ENCODE measurements at regions not wholly inside any gene's neighbourhood (a gene's known extent, or its start where the extent isn't known, plus 50 kb on each side); places are given as distances from the start of the nearest gene placed in this dataset.
"Not testable (repeated sequence)": the region's sequence is repeated elsewhere in the genome, so short reads cannot be mapped to it uniquely, and the experiment has no call there.

GRCh38 chr12:88870000-88870737 is 289.9 kb upstream of the KITLG start:
- DNase-seq: no peak

DNA sequence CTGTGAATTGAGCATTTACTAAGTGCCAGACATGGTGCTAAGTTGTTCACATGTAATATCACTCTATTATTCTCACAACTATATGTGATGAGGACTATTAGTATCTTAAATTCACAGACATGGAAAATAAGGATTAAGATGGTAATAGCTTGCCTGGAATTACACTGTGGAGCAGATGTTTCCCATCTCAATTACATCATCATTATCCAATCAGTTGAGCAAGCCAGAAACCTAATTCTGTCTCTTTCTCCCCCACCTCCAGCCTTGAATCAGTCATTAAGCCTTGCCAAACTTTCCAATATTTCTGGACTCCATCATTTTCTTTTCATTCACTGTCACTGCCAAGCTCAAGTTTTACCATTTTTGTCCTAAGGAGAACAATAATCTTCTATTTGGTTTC is 287.8 kb upstream of the KITLG start:
- DNase-seq: peak; percentile 37

- no peak for DNase-seq
Observed at GRCh38 chr12:88867510-88867909, 287.2 kb upstream of the KITLG start.

GRCh38 chr12:88866881-88867280 is 286.6 kb upstream of the KITLG start:
- DNase-seq: no peak

GRCh38 chr12:88865537-88865936 is 285.3 kb upstream of the KITLG start:
- no peak for DNase-seq

GRCh38 chr12:88860851-88861250 is 280.6 kb upstream of the KITLG start:
- DNase-seq: no peak

DNA sequence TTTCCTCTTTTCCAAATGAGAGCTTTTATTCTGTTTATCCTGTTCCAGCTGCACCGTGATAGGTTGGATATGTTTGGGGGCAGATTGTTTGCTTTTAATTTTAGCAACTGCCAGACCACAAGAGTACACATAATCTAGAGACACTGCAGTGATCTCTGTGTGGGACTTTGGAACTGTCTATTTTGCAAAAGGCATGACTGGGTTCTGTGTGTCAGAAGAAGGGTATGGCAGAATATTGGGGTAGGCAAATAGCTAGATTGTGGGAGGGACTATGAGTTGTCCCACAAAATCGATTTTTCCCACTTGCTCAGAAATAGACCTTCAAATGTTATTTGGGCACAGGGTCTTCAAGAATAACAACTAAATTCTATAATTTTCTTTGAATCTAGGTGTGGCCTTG is 275.9 kb upstream of the KITLG start:
- no peak for DNase-seq

DNA sequence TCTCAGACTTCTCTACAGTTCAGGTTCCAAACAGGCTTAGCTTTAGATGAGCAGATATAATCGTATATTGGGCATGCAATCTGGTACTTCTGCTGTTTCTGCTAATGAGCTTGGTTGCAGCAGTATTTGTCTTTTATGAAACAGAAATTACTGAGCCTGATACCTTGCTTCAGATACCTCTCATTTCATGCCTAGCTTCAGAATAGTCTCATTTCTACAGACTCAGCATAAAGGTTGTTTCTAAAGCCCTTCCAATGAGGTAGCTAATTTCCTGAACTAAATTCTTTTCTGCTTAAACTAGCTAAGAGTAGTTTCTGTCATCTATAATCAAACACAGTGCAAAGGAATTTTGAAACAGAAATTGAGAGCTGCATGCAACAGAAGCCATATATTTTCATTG is 275.0 kb upstream of the KITLG start:
- DNase-seq: no peak

DNA sequence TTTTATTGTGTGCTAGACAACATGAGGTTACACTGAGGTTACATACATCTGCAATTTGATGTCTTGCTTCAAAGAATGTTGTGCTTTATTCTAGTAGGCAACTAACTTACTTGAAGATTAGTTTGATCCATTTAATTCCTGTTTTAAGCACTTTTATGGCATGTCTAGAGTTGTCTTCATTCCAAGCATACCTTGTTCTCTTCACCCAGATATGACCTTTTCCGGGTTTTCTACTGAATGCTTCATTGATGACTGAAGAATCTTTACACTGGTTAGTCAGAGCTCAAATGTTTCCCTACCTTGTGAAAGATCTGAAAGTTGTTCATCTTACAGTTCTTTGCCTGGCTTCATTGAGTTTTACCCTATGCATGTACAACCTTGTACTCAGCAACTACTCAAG is 274.0 kb upstream of the KITLG start:
- no peak for DNase-seq

DNA sequence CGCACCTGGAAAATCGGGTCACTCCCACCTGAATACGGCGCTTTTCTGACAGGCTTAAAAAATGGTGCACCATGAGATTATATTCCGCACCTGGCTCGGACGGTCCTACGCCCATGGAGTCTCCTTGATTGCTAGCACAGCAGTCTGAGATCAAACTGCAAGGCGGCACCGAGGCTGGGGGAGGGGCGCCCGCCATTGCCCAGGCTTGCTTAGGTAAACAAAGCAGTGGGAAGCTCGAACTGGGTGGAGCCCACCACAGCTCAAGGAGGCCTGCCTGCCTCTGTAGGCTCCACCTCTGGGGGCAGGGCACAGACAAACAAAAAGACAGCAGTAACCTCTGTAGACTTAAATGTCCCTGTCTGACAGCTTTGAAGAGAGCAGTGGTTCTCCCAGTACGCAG is 267.0 kb upstream of the KITLG start:
- not testable (repeated sequence) for DNase-seq

GRCh38 chr12:88844426-88844825 is 264.2 kb upstream of the KITLG start:
- no peak for DNase-seq

DNA sequence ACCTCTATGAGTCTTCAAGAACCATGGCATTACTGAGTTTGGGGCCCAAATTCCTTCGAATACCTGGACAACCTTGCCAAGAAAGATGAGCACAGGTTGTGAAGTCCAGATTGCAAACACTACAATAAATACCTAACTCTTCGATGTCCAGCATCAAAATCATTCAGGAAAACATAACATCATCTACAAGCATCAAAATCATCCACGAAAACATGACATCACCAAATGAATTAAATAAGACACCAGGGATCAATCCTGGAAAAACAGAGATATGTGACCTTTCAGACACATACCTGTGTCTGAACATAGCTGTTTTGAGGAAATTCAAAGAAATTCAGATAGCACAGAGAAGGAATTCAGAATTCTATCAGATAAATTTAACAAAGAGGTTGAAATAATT is 262.0 kb upstream of the KITLG start:
- no peak for DNase-seq

- no peak for DNase-seq
Observed at GRCh38 chr12:88839486-88839885, 259.2 kb upstream of the KITLG start.

DNA sequence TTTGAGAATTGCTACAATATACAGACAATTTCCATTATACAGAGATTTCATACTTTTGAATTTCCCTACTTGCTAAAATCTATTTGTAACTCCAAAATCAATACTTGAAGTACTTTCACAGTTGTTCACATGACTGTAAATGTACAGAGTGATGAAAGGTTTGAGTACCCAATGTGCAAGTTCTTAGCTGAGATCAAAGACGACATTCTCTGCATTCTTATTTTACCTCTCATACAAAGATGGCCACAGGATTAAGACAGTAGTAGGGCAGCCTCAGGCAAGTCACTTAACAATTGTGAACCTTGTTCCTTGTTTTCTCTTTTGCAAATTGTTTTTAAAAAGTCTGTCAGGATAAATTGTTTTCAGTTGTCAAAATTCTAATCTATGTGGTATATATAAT is 255.9 kb upstream of the KITLG start:
- DNase-seq: no peak

DNA sequence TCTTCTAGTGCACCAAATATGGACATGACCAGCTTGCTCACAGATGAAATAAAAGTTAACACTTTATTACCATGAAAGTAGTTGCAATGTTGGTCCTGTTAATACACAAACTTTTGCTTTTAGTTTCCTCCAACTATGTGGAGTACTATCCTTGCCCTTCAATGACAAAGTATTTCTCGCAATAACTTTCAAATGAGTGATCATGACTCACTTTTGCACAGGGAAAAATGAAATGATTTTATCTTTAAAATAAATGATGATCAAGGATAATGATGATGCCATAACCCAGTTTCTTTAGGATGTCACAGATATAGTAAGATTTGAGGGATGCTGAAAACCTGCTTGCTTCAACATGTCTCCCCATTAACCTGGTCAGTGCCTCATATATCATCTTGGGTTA is 254.0 kb upstream of the KITLG start:
- no peak for DNase-seq

- DNase-seq: no peak
Observed at GRCh38 chr12:88833641-88834116, 253.4 kb upstream of the KITLG start.

DNA sequence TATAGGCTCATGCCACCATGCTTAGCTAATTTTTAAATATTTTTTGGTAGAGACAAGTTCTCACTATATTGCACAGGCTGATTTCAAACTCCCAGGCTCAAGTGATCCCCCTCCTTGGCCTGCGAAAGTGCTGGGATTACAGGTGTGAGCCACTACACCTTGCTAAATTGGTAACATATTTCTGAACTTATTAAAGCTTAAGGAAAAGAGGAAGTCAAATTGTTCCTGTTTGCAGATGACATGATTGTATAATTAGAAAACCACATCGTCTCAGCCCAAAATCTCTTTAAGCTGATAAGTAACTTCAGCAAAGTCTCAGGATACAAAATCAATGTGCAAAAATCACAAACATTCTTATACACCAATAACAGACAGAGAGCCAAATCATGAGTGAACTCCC is 248.3 kb upstream of the KITLG start:
- not testable (repeated sequence) for DNase-seq

- no peak for DNase-seq
Observed at GRCh38 chr12:88820012-88820411, 239.7 kb upstream of the KITLG start.

DNA sequence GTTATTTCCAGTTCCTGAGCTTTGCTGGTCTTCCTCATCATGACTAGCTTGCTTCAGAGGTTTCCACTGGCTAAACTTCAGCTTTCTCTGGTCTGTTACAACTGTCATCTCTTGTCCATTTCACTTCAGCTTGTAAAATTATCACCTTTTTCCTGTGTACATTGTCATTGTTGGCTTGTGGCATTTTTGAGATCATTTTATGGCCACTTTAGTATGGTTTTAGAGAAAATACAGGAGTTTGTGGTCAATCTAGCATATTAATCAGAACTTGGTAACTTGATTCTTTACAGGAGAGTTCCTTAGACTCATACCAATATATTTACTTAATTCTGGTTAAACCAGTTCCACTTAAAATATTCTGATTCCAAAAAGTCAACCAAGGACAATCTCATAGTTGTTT is 235.9 kb upstream of the KITLG start:
- DNase-seq: no peak

GRCh38 chr12:88814779-88815178 is 234.5 kb upstream of the KITLG start:
- no peak for DNase-seq

DNA sequence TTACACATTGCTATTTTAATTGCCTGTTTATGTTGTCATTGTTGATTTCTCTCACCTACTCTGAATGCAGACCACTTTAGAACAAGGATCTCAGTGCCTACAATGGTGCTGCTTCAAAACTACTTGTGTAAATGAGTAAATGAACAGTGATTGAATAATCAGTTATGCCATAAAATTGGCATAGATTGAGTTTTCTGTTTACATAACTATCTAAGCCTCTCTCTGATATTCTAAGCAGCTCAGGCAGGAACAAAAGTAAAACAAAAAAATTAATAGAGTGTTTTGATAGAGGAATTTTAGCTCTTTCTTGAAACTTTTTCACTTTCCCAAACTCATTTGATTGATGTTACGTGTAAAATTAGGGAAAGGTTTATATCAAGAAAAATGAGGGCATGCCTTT is 232.3 kb upstream of the KITLG start:
- DNase-seq: no peak

GRCh38 chr12:88810806-88811205 is 230.5 kb upstream of the KITLG start:
- DNase-seq: no peak

DNA sequence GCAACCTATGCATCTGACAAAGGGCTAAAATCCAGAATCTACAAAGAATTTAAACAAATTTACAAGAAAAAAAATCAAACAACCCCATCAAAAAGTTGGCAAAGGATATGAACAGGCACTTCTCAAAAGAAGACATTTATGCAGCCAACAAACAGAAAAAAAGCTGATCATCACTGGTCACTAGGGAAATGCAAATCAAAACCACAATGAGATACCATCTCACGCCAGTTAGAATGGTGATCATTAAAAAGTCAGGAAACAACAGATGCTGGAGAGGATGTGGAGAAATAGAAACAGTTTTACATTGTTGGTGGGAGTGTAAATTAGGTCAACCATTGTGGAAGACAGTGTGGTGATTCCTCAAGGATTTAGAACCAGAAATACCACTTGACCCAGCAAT is 229.6 kb upstream of the KITLG start:
- DNase-seq: not testable (repeated sequence)

- DNase-seq: no peak
Observed at GRCh38 chr12:88805692-88806091, 225.4 kb upstream of the KITLG start.

GRCh38 chr12:88805286-88805685 is 225.0 kb upstream of the KITLG start:
- no peak for DNase-seq
